ENCODE measurements at regions not wholly inside any gene's neighbourhood (a gene's known extent, or its start where the extent isn't known, plus 50 kb on each side); places are given as distances from the start of the nearest gene placed in this dataset.

DNA sequence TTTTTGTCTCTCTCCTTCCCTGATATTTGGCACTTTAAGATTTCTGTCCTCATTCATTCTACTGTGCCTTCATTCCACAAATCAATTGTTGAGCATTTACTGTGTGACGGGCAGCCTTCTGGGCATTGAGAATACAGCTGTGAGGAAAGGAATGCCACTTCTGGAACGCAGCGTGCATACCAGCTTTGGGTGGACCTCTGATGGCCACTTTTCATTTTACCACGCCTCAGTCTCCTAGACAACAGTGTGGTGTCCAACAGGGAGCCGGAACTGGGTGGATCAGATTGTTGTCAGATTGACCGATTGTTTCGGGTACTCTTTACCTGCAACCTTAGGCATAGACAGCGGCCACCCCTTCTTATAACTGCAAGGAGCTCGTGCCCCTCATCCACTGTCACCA is 222.7 kb upstream of the DPP6 start:
- Histone ChIP-seq H3K9ac (ENCODE audit: low read length) (no peak overlapping the region), H4K20me1 (ENCODE audit: insufficient read depth) (no peaks in the 10 kb centered on the region), H3K79me2 (replicated peaks; ENCODE audit: insufficient read depth, low read length) (no peaks in the 10 kb centered on the region), H3K9me3 (ENCODE audit: low read length) (no peaks in the 10 kb centered on the region), H3K27ac (ENCODE audit: low read length) (no peak overlapping the region), H2AFZ (ENCODE audit: low read depth, low read length) (no peak overlapping the region), H3K4me2 (ENCODE audit: low read length) (no peak overlapping the region), H3K4me3 (ENCODE audit: low read length) (no peak overlapping the region), H3K9me2 (ENCODE audit: insufficient read depth, low read length) (no peaks in the 10 kb centered on the region), H3K27me3 (ENCODE audit: insufficient read depth, low read depth, low read length) (no peaks in the 10 kb centered on the region), H3F3A (ENCODE audit: insufficient read depth, low read length, poor library complexity, severe bottlenecking) (no peaks in the 10 kb centered on the region), H3K36me3 (ENCODE audit: insufficient read depth, low read length) (no peaks in the 10 kb centered on the region)
- TF ChIP-seq MXI1 (conservative IDR thresholded peaks at IDR 0.05; ENCODE audit: poor library complexity, severe bottlenecking), result no peak
- no peak for TF ChIP-seq EZH2 (IDR thresholded peaks at IDR 0.05; ENCODE audit: borderline replicate concordance, insufficient read depth, low read length, poor library complexity, severe bottlenecking)
- no peak for TF ChIP-seq POLR2AphosphoS5 (IDR thresholded peaks at IDR 0.05)
- TF ChIP-seq SMC3 (conservative IDR thresholded peaks at IDR 0.05; ENCODE audit: poor library complexity), result no peak
- no peak for TF ChIP-seq EP300 (conservative IDR thresholded peaks at IDR 0.05; ENCODE audit: poor library complexity, severe bottlenecking)

DNA sequence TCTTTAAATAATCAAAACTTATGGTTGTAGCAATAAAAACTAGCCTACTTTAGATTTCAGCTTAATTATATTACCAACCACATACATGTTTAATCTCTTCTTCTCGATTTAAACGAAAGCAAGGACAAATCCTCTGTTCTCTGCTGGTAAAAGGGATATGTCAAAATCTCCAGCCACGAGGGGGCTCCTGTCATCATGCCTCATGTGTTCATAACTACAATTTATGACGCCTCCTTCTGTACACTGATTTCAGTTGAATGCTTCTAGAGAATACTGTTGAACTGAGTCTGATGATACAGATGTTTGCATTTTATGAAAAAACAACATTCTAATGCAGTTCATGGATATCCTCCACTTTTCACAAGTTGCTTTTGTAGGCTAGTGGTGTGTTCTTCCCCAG is 220.0 kb upstream of the DPP6 start:
- Histone ChIP-seq H4K20me1 (ENCODE audit: insufficient read depth) (no peaks in the 10 kb centered on the region), H3K9ac (ENCODE audit: low read length) (no peak overlapping the region), H3K79me2 (replicated peaks; ENCODE audit: insufficient read depth, low read length) (no peaks in the 10 kb centered on the region), H3K4me2 (ENCODE audit: low read length) (no peak overlapping the region), H3K27me3 (ENCODE audit: insufficient read depth, low read depth, low read length) (no peaks in the 10 kb centered on the region), H3K9me3 (ENCODE audit: low read length) (no peaks in the 10 kb centered on the region), H2AFZ (ENCODE audit: low read depth, low read length) (no peak overlapping the region), H3K4me3 (ENCODE audit: low read length) (no peak overlapping the region), H3K9me2 (ENCODE audit: insufficient read depth, low read length) (no peaks in the 10 kb centered on the region), H3F3A (ENCODE audit: insufficient read depth, low read length, poor library complexity, severe bottlenecking) (no peaks in the 10 kb centered on the region), H3K36me3 (ENCODE audit: insufficient read depth, low read length) (no peaks in the 10 kb centered on the region), H3K27ac (ENCODE audit: low read length) (no peak overlapping the region)
- no peak for TF ChIP-seq POLR2AphosphoS5 (IDR thresholded peaks at IDR 0.05)
- TF ChIP-seq EZH2 (IDR thresholded peaks at IDR 0.05; ENCODE audit: borderline replicate concordance, insufficient read depth, low read length, poor library complexity, severe bottlenecking), result no peak
- TF ChIP-seq, protein P1, sequence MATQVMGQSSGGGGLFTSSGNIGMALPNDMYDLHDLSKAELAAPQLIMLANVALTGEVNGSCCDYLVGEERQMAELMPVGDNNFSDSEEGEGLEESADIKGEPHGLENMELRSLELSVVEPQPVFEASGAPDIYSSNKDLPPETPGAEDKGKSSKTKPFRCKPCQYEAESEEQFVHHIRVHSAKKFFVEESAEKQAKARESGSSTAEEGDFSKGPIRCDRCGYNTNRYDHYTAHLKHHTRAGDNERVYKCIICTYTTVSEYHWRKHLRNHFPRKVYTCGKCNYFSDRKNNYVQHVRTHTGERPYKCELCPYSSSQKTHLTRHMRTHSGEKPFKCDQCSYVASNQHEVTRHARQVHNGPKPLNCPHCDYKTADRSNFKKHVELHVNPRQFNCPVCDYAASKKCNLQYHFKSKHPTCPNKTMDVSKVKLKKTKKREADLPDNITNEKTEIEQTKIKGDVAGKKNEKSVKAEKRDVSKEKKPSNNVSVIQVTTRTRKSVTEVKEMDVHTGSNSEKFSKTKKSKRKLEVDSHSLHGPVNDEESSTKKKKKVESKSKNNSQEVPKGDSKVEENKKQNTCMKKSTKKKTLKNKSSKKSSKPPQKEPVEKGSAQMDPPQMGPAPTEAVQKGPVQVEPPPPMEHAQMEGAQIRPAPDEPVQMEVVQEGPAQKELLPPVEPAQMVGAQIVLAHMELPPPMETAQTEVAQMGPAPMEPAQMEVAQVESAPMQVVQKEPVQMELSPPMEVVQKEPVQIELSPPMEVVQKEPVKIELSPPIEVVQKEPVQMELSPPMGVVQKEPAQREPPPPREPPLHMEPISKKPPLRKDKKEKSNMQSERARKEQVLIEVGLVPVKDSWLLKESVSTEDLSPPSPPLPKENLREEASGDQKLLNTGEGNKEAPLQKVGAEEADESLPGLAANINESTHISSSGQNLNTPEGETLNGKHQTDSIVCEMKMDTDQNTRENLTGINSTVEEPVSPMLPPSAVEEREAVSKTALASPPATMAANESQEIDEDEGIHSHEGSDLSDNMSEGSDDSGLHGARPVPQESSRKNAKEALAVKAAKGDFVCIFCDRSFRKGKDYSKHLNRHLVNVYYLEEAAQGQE (IDR thresholded peaks at IDR 0.05; ENCODE audit: borderline replicate concordance), result no peak
- no peak for TF ChIP-seq SMC3 (conservative IDR thresholded peaks at IDR 0.05; ENCODE audit: poor library complexity)
- TF ChIP-seq MXI1 (conservative IDR thresholded peaks at IDR 0.05; ENCODE audit: poor library complexity, severe bottlenecking), result no peak
- no peak for TF ChIP-seq EP300 (conservative IDR thresholded peaks at IDR 0.05; ENCODE audit: poor library complexity, severe bottlenecking)
- TF ChIP-seq, protein P2, sequence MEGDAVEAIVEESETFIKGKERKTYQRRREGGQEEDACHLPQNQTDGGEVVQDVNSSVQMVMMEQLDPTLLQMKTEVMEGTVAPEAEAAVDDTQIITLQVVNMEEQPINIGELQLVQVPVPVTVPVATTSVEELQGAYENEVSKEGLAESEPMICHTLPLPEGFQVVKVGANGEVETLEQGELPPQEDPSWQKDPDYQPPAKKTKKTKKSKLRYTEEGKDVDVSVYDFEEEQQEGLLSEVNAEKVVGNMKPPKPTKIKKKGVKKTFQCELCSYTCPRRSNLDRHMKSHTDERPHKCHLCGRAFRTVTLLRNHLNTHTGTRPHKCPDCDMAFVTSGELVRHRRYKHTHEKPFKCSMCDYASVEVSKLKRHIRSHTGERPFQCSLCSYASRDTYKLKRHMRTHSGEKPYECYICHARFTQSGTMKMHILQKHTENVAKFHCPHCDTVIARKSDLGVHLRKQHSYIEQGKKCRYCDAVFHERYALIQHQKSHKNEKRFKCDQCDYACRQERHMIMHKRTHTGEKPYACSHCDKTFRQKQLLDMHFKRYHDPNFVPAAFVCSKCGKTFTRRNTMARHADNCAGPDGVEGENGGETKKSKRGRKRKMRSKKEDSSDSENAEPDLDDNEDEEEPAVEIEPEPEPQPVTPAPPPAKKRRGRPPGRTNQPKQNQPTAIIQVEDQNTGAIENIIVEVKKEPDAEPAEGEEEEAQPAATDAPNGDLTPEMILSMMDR (IDR thresholded peaks at IDR 0.05; ENCODE audit: poor library complexity, severe bottlenecking), result no peak

DNA sequence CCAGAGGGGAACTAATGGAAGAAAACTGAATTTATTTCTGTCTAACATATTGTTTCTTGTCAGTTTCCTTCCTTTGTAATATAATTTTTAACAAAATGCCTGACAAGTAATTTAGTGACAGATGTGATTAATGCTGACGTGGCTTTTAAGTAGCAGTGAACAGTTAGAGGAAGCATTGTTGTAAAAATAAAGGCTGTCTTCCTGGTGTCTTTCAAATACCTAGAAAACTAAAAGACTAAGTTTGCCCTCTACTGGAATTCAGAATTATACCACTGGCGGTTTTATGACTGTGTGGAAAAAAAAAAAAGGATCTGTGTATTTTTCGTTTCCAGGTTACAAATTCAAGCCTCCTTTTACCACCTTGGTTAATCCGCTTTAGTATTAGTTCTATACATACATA is 217.1 kb upstream of the DPP6 start:
- Histone ChIP-seq H3K4me3 (ENCODE audit: low read length) (no peak overlapping the region), H3K9me3 (ENCODE audit: low read length) (no peaks in the 10 kb centered on the region), H3K36me3 (ENCODE audit: insufficient read depth, low read length) (no peaks in the 10 kb centered on the region), H2AFZ (ENCODE audit: low read depth, low read length) (no peak overlapping the region), H4K20me1 (ENCODE audit: insufficient read depth) (no peaks in the 10 kb centered on the region), H3K9me2 (ENCODE audit: insufficient read depth, low read length) (no peaks in the 10 kb centered on the region), H3K27ac (ENCODE audit: low read length) (peak overlapping the region; percentile 7), H3K27me3 (ENCODE audit: insufficient read depth, low read depth, low read length) (no peaks in the 10 kb centered on the region), H3K79me2 (replicated peaks; ENCODE audit: insufficient read depth, low read length) (no peaks in the 10 kb centered on the region), H3F3A (ENCODE audit: insufficient read depth, low read length, poor library complexity, severe bottlenecking) (no peaks in the 10 kb centered on the region), H3K9ac (ENCODE audit: low read length) (no peak overlapping the region), H3K4me2 (ENCODE audit: low read length) (no peak overlapping the region)
- TF ChIP-seq EP300 (conservative IDR thresholded peaks at IDR 0.05; ENCODE audit: poor library complexity, severe bottlenecking) (no peak), SMC3 (conservative IDR thresholded peaks at IDR 0.05; ENCODE audit: poor library complexity) (peak; percentile 69), RAD21 (conservative IDR thresholded peaks at IDR 0.05) (peak; percentile 67), POLR2AphosphoS5 (IDR thresholded peaks at IDR 0.05) (no peak), MXI1 (conservative IDR thresholded peaks at IDR 0.05; ENCODE audit: poor library complexity, severe bottlenecking) (no peak)
- TF ChIP-seq, protein P1 (IDR thresholded peaks at IDR 0.05; ENCODE audit: borderline replicate concordance), result no peak
- TF ChIP-seq, protein P2 (IDR thresholded peaks at IDR 0.05; ENCODE audit: poor library complexity, severe bottlenecking), result peak; percentile 63
